GM12874 (cell line): ENCODE measurements at regions not wholly inside any gene's neighbourhood (a gene's known extent, or its start where the extent isn't known, plus 50 kb on each side); places are given as distances from the start of the nearest gene placed in this dataset.

Experiments
- TF ChIP-seq, protein P1 (sequence below): IDR thresholded peaks from 2 replicates; pipeline ENCODE4 v1.5.1; 2011; ENCODE audit warnings: low read depth, mild to moderate bottlenecking, control low read depth, low read length, moderate library complexity; ENCODE audit not compliant: insufficient read depth

DNA sequence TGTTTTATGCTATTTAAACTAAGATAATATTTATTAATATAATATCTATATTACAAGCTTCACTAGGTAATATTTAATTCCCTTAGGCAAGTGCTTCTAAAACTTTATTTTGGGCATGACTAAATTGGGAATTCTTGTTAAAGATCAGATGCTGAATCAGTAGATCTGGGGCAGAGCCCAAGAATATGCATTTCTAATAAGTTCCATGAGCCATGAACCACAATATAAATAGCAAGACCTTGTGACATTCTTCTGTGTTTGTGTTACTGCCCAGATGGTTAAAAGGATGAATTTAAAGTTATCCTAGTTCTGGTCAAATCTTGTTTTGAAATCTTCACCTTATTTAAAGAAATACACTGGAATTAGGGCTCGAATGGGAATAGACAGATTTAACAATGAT is 258.4 kb upstream of the CACNA2D1 start:
- TF ChIP-seq, protein P1, sequence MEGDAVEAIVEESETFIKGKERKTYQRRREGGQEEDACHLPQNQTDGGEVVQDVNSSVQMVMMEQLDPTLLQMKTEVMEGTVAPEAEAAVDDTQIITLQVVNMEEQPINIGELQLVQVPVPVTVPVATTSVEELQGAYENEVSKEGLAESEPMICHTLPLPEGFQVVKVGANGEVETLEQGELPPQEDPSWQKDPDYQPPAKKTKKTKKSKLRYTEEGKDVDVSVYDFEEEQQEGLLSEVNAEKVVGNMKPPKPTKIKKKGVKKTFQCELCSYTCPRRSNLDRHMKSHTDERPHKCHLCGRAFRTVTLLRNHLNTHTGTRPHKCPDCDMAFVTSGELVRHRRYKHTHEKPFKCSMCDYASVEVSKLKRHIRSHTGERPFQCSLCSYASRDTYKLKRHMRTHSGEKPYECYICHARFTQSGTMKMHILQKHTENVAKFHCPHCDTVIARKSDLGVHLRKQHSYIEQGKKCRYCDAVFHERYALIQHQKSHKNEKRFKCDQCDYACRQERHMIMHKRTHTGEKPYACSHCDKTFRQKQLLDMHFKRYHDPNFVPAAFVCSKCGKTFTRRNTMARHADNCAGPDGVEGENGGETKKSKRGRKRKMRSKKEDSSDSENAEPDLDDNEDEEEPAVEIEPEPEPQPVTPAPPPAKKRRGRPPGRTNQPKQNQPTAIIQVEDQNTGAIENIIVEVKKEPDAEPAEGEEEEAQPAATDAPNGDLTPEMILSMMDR: no peak

DNA sequence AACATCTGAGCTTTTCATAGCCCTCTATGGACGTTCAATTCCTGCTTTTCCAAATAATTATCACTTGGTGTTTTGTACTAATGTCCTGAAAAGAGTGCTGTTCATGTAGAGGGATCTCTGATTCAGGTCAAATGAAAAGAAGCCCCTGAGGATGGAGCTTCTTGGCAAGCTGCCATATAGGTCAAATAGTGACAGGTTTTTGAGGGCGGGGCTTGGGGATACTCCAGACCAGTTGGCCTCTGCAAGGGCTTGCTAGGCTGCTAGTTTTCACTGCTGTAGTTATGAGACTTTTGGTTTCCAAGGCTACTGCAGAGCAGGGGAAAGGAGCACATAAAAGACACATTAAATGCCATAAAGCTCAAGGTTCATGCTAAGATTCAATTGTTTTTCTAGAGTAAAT is 257.2 kb upstream of the CACNA2D1 start:
- TF ChIP-seq, protein P1: no peak

GRCh38 chr7:82699773-82700186 is 256.2 kb upstream of the CACNA2D1 start:
- TF ChIP-seq, protein P1: no peak

DNA sequence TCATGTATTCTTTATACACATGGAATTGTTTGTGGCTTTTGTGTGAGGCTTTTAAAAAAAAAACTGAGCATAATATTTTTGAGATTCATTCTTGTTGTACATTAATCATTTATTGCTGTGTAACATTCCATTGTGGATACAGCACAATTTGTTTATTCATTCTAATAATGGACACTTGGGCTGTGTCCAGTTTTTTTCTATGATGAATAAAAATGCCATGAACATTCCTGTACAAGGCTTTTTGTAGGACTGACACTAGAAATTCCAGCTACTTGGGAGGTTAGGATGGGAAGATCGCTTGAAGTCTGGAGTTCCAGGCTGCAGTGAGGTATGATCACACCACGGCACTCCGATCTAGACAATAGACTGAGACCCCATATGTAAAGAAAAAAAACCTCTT is 254.3 kb upstream of the CACNA2D1 start:
- TF ChIP-seq, protein P1: no peak

- TF ChIP-seq, protein P1: no peak
Measured at GRCh38 chr7:82696631-82697030, 253.1 kb upstream of the CACNA2D1 start.

GRCh38 chr7:82694022-82694421 is 250.4 kb upstream of the CACNA2D1 start:
- TF ChIP-seq, protein P1: no peak

DNA sequence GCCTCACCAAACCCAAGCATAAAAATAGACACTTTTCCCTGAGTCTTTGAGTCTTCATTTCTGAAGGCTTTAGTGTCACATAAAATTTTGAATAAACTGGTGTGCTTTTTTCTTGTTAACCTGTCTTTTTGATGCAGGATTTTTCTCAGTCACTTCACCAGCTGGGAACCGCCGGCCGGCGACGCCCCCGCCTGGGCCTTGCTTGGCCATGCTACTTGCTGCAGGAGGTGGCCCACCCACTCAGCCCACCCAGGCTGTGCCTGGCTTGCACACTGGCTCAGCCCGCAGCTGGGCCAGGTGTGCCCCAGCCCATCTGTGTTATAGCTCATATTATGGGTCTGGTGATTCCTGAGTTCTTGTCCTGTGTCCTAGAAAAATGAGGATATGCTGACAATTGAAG is 247.4 kb upstream of the CACNA2D1 start:
- TF ChIP-seq, protein P1: no peak

DNA sequence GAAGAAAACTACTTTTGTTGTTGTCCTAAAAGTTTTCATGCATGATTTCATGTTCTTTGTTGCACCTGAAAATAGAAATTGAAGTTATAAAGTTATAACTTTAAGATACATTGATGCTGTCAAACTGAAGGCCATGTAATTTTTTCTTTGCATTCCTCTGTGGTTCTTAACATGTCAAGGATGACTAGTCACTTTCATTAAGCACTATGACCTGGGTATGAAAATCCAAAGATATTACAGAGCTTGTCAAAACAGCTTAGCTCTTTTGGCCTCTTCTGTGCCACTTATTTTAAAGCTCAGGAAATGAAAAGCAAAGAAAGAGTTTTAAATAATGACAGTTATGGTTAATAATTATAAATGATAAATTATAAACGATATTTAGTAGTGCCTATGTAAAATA is 241.6 kb upstream of the CACNA2D1 start:
- TF ChIP-seq, protein P1: no peak
